Chondrocyte (in vitro differentiated cells): ENCODE measurements at regions not wholly inside any gene's neighbourhood (a gene's known extent, or its start where the extent isn't known, plus 50 kb on each side); places are given as distances from the start of the nearest gene placed in this dataset.
"Not testable (repeated sequence)": the region's sequence is repeated elsewhere in the genome, so short reads cannot be mapped to it uniquely, and the experiment has no call there.

Experiments
- DNase-seq: peaks from one replicate; pipeline ENCODE4 v3.0.0; 2021; ENCODE audit warnings: mixed read lengths, low spot score
- H3K27ac Mint-ChIP-seq: one replicate; pipeline ENCODE4 v1.8.0; 2021; ENCODE audit warnings: mild to moderate bottlenecking, moderate library complexity, mixed read lengths; ENCODE audit not compliant: unreplicated experiment
- H3K27me3 Mint-ChIP-seq: 2 replicates; pipeline ENCODE4 v1.8.0; 2021; ENCODE audit warnings: low read depth, mixed read lengths
- H3K36me3 Mint-ChIP-seq: 2 replicates; pipeline ENCODE4 v1.8.0; 2021; ENCODE audit warnings: low read depth, mixed read lengths
- H3K4me1 Mint-ChIP-seq: 2 replicates; pipeline ENCODE4 v1.8.0; 2021; ENCODE audit warnings: low read depth, mild to moderate bottlenecking, mixed read lengths
- H3K4me3 Mint-ChIP-seq: one replicate; pipeline ENCODE4 v1.8.0; 2021; ENCODE audit warnings: mild to moderate bottlenecking, moderate library complexity, mixed read lengths; ENCODE audit not compliant: unreplicated experiment
- H3K9me3 Mint-ChIP-seq: 2 replicates; pipeline ENCODE4 v1.8.0; 2021; ENCODE audit warnings: low read depth, mixed read lengths
- TF ChIP-seq, protein P1 (sequence below): fragments of 200-600 bp; sonication (generic); IDR thresholded peaks from 2 replicates; pipeline ENCODE4 v1.5.0; 2021; ENCODE audit warnings: antibody characterized with exemption, mild to moderate bottlenecking, moderate library complexity

DNA sequence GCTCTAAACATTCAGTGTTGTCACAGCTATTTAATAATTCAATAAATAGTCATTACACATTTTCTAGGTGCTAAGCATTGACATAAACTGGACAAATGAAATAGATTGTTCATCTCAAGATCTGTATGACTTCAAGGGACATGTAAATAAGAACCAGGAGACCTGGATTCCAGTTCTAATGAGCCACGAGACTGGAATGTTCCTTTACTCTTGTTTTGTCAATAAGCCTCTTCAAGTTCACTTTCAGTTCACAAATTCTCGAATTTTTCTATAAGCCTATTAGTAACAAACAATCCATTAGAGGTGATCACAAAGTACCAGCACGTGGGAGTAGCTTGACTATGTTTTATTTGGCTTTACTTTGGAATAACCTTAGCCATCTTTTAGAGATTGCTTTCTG, 514.0 kb upstream of the SMIM31 start:
- H3K27me3 Mint-ChIP-seq, result no peaks in the 10 kb centered on the region
- peaks cover 19% of the 10 kb centered on the region for H3K4me1 Mint-ChIP-seq
- DNase-seq, result no peak
- H3K4me3 Mint-ChIP-seq, result no peak overlapping the region
- no peaks in the 10 kb centered on the region for H3K9me3 Mint-ChIP-seq
- TF ChIP-seq, protein P1, sequence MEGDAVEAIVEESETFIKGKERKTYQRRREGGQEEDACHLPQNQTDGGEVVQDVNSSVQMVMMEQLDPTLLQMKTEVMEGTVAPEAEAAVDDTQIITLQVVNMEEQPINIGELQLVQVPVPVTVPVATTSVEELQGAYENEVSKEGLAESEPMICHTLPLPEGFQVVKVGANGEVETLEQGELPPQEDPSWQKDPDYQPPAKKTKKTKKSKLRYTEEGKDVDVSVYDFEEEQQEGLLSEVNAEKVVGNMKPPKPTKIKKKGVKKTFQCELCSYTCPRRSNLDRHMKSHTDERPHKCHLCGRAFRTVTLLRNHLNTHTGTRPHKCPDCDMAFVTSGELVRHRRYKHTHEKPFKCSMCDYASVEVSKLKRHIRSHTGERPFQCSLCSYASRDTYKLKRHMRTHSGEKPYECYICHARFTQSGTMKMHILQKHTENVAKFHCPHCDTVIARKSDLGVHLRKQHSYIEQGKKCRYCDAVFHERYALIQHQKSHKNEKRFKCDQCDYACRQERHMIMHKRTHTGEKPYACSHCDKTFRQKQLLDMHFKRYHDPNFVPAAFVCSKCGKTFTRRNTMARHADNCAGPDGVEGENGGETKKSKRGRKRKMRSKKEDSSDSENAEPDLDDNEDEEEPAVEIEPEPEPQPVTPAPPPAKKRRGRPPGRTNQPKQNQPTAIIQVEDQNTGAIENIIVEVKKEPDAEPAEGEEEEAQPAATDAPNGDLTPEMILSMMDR, result no peak
- H3K27ac Mint-ChIP-seq, result no peak overlapping the region
- no peaks in the 10 kb centered on the region for H3K36me3 Mint-ChIP-seq

DNA sequence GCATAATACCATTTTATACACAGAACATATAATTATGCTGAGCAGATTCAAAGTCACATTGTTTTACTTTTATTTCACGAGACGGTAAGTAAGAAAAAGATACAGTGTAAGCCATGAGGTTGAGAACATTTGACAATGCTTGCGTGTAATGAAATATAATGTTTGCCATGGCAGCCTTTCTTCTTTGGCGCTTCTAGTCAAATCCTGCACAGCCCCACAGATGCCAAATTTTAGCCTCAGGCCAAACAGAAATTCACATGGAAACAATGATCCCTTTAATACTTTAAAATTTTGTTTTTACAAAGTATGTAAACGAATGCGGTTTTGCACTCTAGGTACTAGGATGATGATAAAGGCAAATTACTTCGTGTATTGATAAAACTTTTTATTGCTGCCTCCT, 502.7 kb upstream of the SMIM31 start:
- DNase-seq, result no peak
- H3K9me3 Mint-ChIP-seq, result no peaks in the 10 kb centered on the region
- H3K4me3 Mint-ChIP-seq, result no peak overlapping the region
- TF ChIP-seq, protein P1, result no peak
- peaks cover 3% of the 10 kb centered on the region for H3K4me1 Mint-ChIP-seq
- H3K27ac Mint-ChIP-seq, result no peak overlapping the region
- no peaks in the 10 kb centered on the region for H3K27me3 Mint-ChIP-seq
- no peaks in the 10 kb centered on the region for H3K36me3 Mint-ChIP-seq

DNA sequence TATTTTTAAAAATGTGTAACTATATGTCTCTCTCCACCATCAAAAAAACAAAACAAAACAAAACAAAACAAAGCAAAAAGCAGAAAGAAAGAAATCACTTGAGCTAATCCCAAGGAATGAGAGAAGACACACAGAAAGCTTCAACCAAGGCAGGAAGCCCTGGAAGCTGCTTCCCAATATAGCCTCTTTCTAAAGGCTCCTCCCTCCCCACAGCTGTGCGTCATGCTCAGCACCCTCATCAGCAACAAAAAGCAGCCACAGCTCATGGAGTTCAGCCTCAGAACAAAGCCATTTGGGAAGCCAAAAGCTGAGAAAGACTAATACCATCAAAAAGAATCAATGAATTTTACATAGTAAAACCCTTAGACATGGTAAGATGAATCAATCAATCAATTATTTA, 501.6 kb upstream of the SMIM31 start:
- Mint-ChIP-seq H3K4me1 (peaks cover 3% of the 10 kb centered on the region), H3K9me3 (no peaks in the 10 kb centered on the region), H3K36me3 (no peaks in the 10 kb centered on the region), H3K27ac (no peak overlapping the region), H3K4me3 (no peak overlapping the region), H3K27me3 (no peaks in the 10 kb centered on the region)
- DNase-seq, result no peak
- TF ChIP-seq, protein P1, result no peak

DNA sequence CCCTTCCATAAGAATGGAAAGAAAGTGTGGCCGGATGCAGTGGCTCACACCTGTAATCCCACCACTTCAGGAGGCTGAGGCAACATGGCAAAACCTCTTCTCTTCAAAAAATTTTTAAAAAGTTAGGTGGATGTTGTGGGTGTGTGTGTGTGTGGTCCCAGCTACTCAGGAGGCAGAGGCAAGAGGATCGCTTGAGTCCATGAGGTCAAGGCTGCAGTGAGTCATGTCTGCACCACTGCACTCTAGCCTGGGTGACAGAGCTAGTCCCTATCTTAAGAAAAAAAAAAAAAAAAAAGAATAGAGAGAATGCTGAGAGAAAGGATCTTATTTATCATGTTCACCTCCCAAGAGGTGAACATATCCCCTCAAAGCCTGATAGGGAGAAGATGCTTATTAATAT, 492.1 kb upstream of the SMIM31 start:
- DNase-seq, result no peak
- no peaks in the 10 kb centered on the region for H3K36me3 Mint-ChIP-seq
- H3K4me1 Mint-ChIP-seq, result no peaks in the 10 kb centered on the region
- no peak overlapping the region for H3K4me3 Mint-ChIP-seq
- H3K27me3 Mint-ChIP-seq, result no peaks in the 10 kb centered on the region
- TF ChIP-seq, protein P1, result no peak
- H3K27ac Mint-ChIP-seq, result no peak overlapping the region
- H3K9me3 Mint-ChIP-seq, result no peaks in the 10 kb centered on the region

DNA sequence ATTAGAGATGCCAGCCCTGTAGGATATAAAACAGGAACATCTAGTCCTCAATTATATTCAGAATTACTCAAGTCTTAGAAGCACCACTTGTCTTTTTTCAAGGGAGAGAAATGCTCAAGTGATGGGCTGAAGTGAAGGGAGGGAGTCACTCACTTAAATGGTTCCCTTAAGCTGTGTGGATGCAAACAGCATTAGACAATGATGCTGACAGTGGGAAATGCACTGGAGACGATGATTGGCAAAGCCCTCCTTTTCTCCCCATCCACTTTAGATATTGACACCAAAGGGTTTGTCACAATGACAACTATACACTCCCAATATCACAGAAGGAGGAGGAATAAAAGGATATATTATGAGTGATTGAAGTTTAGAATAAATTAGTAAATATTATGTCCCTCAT, 491.4 kb upstream of the SMIM31 start:
- not testable (repeated sequence) for DNase-seq, H3K4me1 Mint-ChIP-seq, H3K27me3 Mint-ChIP-seq, H3K36me3 Mint-ChIP-seq, H3K9me3 Mint-ChIP-seq, H3K27ac Mint-ChIP-seq, H3K4me3 Mint-ChIP-seq

DNA sequence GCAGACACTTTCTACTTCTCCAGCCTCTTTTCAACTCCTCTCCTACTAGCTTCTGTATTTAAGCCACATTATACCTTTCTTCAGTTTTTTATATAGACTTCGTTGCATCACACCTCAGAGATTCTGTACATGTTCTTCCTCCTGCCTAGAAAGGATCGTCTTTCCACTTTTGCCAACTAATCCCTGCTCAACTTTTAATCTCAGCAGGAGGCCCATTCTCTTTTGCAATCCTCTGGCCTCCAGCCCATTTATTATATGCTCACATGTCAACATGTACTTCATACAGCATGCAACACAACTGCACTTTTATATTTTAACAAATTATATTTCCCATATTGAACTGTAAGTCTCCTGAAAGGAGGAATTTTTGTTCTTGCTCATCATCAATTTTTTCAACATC, 476.5 kb upstream of the SMIM31 start:
- not testable (repeated sequence) for H3K4me1 Mint-ChIP-seq, H3K36me3 Mint-ChIP-seq, H3K27me3 Mint-ChIP-seq, DNase-seq, H3K27ac Mint-ChIP-seq, H3K9me3 Mint-ChIP-seq, H3K4me3 Mint-ChIP-seq
